D341Med (cell line): ENCODE measurements at regions not wholly inside any gene's neighbourhood (a gene's known extent, or its start where the extent isn't known, plus 50 kb on each side); places are given as distances from the start of the nearest gene placed in this dataset.

ENCODE experiments used
- DNase-seq: peaks from one replicate; pipeline ENCODE4 v3.0.0; 2012; ENCODE audit warnings: low spot score

GRCh38 chr18:68520406-68521075 lies 194.4 kb downstream of the TMX3 start:
- no peak for DNase-seq

- DNase-seq = no peak
Measured at GRCh38 chr18:68519336-68519735, 195.6 kb downstream of the TMX3 start.

GRCh38 chr18:68509902-68510301 lies 205.0 kb downstream of the TMX3 start:
- DNase-seq = no peak

- DNase-seq = no peak
Measured at GRCh38 chr18:68507781-68508180, 207.1 kb downstream of the TMX3 start.

- no peak for DNase-seq
Measured at GRCh38 chr18:68505178-68505574, 209.7 kb downstream of the TMX3 start.

GRCh38 chr18:68504441-68505177 lies 210.3 kb downstream of the TMX3 start:
- DNase-seq = no peak

GRCh38 chr18:68500556-68500955 lies 214.4 kb downstream of the TMX3 start:
- DNase-seq = no peak

GRCh38 chr18:68499141-68499540 lies 215.8 kb downstream of the TMX3 start:
- no peak for DNase-seq

GRCh38 chr18:68498636-68499035 lies 216.3 kb downstream of the TMX3 start:
- no peak for DNase-seq

- no peak for DNase-seq
Measured at GRCh38 chr18:68498185-68498584, 216.7 kb downstream of the TMX3 start.

- DNase-seq = no peak
Measured at GRCh38 chr18:68494802-68495581, 219.9 kb downstream of the TMX3 start.

- DNase-seq = no peak
Measured at GRCh38 chr18:68489013-68489792, 225.7 kb downstream of the TMX3 start.

GRCh38 chr18:68484241-68484640 lies 230.7 kb downstream of the TMX3 start:
- DNase-seq = no peak

- no peak for DNase-seq
Measured at GRCh38 chr18:68482815-68483214, 232.1 kb downstream of the TMX3 start.

GRCh38 chr18:68480196-68480595 lies 234.7 kb downstream of the TMX3 start:
- no peak for DNase-seq

- no peak for DNase-seq
Measured at GRCh38 chr18:68478246-68478645, 236.7 kb downstream of the TMX3 start.

GRCh38 chr18:68475883-68476282 lies 239.0 kb downstream of the TMX3 start:
- no peak for DNase-seq

- no peak for DNase-seq
Measured at GRCh38 chr18:68472701-68473295, 242.1 kb downstream of the TMX3 start.

GRCh38 chr18:68469049-68469625 lies 245.8 kb downstream of the TMX3 start:
- no peak for DNase-seq

- no peak for DNase-seq
Measured at GRCh38 chr18:68467957-68468356, 247.0 kb downstream of the TMX3 start.

GRCh38 chr18:68467329-68467728 lies 247.6 kb downstream of the TMX3 start:
- no peak for DNase-seq
